ENCODE measurements at regions not wholly inside any gene's neighbourhood (a gene's known extent, or its start where the extent isn't known, plus 50 kb on each side); places are given as distances from the start of the nearest gene placed in this dataset.

- no peaks in the 10 kb centered on the region for H3K36me3 ChIP-seq (ENCODE audit: control insufficient read depth in 1 of 2, insufficient read depth in 2 of 2, low read length in 2 of 2)
- H3K27me3 ChIP-seq (ENCODE audit: low read depth, low read length) = no peaks in the 10 kb centered on the region
- no peak overlapping the region for H3K4me3 ChIP-seq (ENCODE audit: low read depth in 1 of 2, low read length in 2 of 2)
- H3K27ac ChIP-seq (ENCODE audit: low read length) = no peak overlapping the region
- H3K9me3 ChIP-seq (ENCODE audit: control insufficient read depth in 1 of 2, low read length in 2 of 2) = no peaks in the 10 kb centered on the region
- H3K4me1 ChIP-seq (ENCODE audit: control insufficient read depth in 1 of 2, insufficient read depth in 2 of 2, low read length in 2 of 2) = no peaks in the 10 kb centered on the region
These were observed 163.9 kb upstream of the CDK1 start for GRCh38 chr10:60614363-60614762.

- no peaks in the 10 kb centered on the region for H3K9me3 ChIP-seq (ENCODE audit: control insufficient read depth in 1 of 2, low read length in 2 of 2)
- H3K27me3 ChIP-seq (ENCODE audit: low read depth, low read length) = no peaks in the 10 kb centered on the region
- no peaks in the 10 kb centered on the region for H3K4me1 ChIP-seq (ENCODE audit: control insufficient read depth in 1 of 2, insufficient read depth in 2 of 2, low read length in 2 of 2)
- H3K27ac ChIP-seq (ENCODE audit: low read length) = no peak overlapping the region
- H3K36me3 ChIP-seq (ENCODE audit: control insufficient read depth in 1 of 2, insufficient read depth in 2 of 2, low read length in 2 of 2) = no peaks in the 10 kb centered on the region
- no peak overlapping the region for H3K4me3 ChIP-seq (ENCODE audit: low read depth in 1 of 2, low read length in 2 of 2)
These were observed 164.8 kb upstream of the CDK1 start for GRCh38 chr10:60613434-60613833.

- no peaks in the 10 kb centered on the region for H3K9me3 ChIP-seq (ENCODE audit: control insufficient read depth in 1 of 2, low read length in 2 of 2)
- H3K4me3 ChIP-seq (ENCODE audit: low read depth in 1 of 2, low read length in 2 of 2) = no peak overlapping the region
- no peaks in the 10 kb centered on the region for H3K36me3 ChIP-seq (ENCODE audit: control insufficient read depth in 1 of 2, insufficient read depth in 2 of 2, low read length in 2 of 2)
- H3K4me1 ChIP-seq (ENCODE audit: control insufficient read depth in 1 of 2, insufficient read depth in 2 of 2, low read length in 2 of 2) = no peaks in the 10 kb centered on the region
- no peaks in the 10 kb centered on the region for H3K27me3 ChIP-seq (ENCODE audit: low read depth, low read length)
- no peak overlapping the region for H3K27ac ChIP-seq (ENCODE audit: low read length)
These were observed 167.0 kb upstream of the CDK1 start for GRCh38 chr10:60611291-60611747.

GRCh38 chr10:60607372-60607771 lies 170.9 kb upstream of the CDK1 start:
- Histone ChIP-seq H3K27me3 (ENCODE audit: low read depth, low read length) (no peaks in the 10 kb centered on the region), H3K4me3 (ENCODE audit: low read depth in 1 of 2, low read length in 2 of 2) (no peak overlapping the region), H3K27ac (ENCODE audit: low read length) (no peak overlapping the region), H3K9me3 (ENCODE audit: control insufficient read depth in 1 of 2, low read length in 2 of 2) (no peaks in the 10 kb centered on the region), H3K36me3 (ENCODE audit: control insufficient read depth in 1 of 2, insufficient read depth in 2 of 2, low read length in 2 of 2) (no peaks in the 10 kb centered on the region), H3K4me1 (ENCODE audit: control insufficient read depth in 1 of 2, insufficient read depth in 2 of 2, low read length in 2 of 2) (no peaks in the 10 kb centered on the region)

- Histone ChIP-seq H3K36me3 (ENCODE audit: control insufficient read depth in 1 of 2, insufficient read depth in 2 of 2, low read length in 2 of 2) (no peaks in the 10 kb centered on the region), H3K27me3 (ENCODE audit: low read depth, low read length) (no peaks in the 10 kb centered on the region), H3K27ac (ENCODE audit: low read length) (no peak overlapping the region), H3K4me1 (ENCODE audit: control insufficient read depth in 1 of 2, insufficient read depth in 2 of 2, low read length in 2 of 2) (no peaks in the 10 kb centered on the region), H3K9me3 (ENCODE audit: control insufficient read depth in 1 of 2, low read length in 2 of 2) (no peaks in the 10 kb centered on the region), H3K4me3 (ENCODE audit: low read depth in 1 of 2, low read length in 2 of 2) (no peak overlapping the region)
These were observed 171.8 kb upstream of the CDK1 start for GRCh38 chr10:60606343-60607080.

GRCh38 chr10:60605476-60605875 lies 172.8 kb upstream of the CDK1 start:
- Histone ChIP-seq H3K4me1 (ENCODE audit: control insufficient read depth in 1 of 2, insufficient read depth in 2 of 2, low read length in 2 of 2) (no peaks in the 10 kb centered on the region), H3K4me3 (ENCODE audit: low read depth in 1 of 2, low read length in 2 of 2) (no peak overlapping the region), H3K27ac (ENCODE audit: low read length) (no peak overlapping the region), H3K27me3 (ENCODE audit: low read depth, low read length) (no peaks in the 10 kb centered on the region), H3K36me3 (ENCODE audit: control insufficient read depth in 1 of 2, insufficient read depth in 2 of 2, low read length in 2 of 2) (no peaks in the 10 kb centered on the region), H3K9me3 (ENCODE audit: control insufficient read depth in 1 of 2, low read length in 2 of 2) (no peaks in the 10 kb centered on the region)

GRCh38 chr10:60604342-60604741 lies 173.9 kb upstream of the CDK1 start:
- Histone ChIP-seq H3K4me1 (ENCODE audit: control insufficient read depth in 1 of 2, insufficient read depth in 2 of 2, low read length in 2 of 2) (no peaks in the 10 kb centered on the region), H3K4me3 (ENCODE audit: low read depth in 1 of 2, low read length in 2 of 2) (no peak overlapping the region), H3K27ac (ENCODE audit: low read length) (no peak overlapping the region), H3K9me3 (ENCODE audit: control insufficient read depth in 1 of 2, low read length in 2 of 2) (no peaks in the 10 kb centered on the region), H3K27me3 (ENCODE audit: low read depth, low read length) (no peaks in the 10 kb centered on the region), H3K36me3 (ENCODE audit: control insufficient read depth in 1 of 2, insufficient read depth in 2 of 2, low read length in 2 of 2) (no peaks in the 10 kb centered on the region)

GRCh38 chr10:60597513-60597912 lies 180.8 kb upstream of the CDK1 start:
- no peaks in the 10 kb centered on the region for H3K4me1 ChIP-seq (ENCODE audit: control insufficient read depth in 1 of 2, insufficient read depth in 2 of 2, low read length in 2 of 2)
- H3K36me3 ChIP-seq (ENCODE audit: control insufficient read depth in 1 of 2, insufficient read depth in 2 of 2, low read length in 2 of 2) = no peaks in the 10 kb centered on the region
- no peak overlapping the region for H3K27ac ChIP-seq (ENCODE audit: low read length)
- H3K9me3 ChIP-seq (ENCODE audit: control insufficient read depth in 1 of 2, low read length in 2 of 2) = no peaks in the 10 kb centered on the region
- H3K4me3 ChIP-seq (ENCODE audit: low read depth in 1 of 2, low read length in 2 of 2) = no peak overlapping the region
- no peaks in the 10 kb centered on the region for H3K27me3 ChIP-seq (ENCODE audit: low read depth, low read length)

- Histone ChIP-seq H3K36me3 (ENCODE audit: control insufficient read depth in 1 of 2, insufficient read depth in 2 of 2, low read length in 2 of 2) (no peaks in the 10 kb centered on the region), H3K27ac (ENCODE audit: low read length) (no peak overlapping the region), H3K9me3 (ENCODE audit: control insufficient read depth in 1 of 2, low read length in 2 of 2) (no peaks in the 10 kb centered on the region), H3K4me3 (ENCODE audit: low read depth in 1 of 2, low read length in 2 of 2) (no peak overlapping the region), H3K4me1 (ENCODE audit: control insufficient read depth in 1 of 2, insufficient read depth in 2 of 2, low read length in 2 of 2) (no peaks in the 10 kb centered on the region), H3K27me3 (ENCODE audit: low read depth, low read length) (no peaks in the 10 kb centered on the region)
These were observed 182.4 kb upstream of the CDK1 start for GRCh38 chr10:60595852-60596251.

- Histone ChIP-seq H3K36me3 (ENCODE audit: control insufficient read depth in 1 of 2, insufficient read depth in 2 of 2, low read length in 2 of 2) (no peaks in the 10 kb centered on the region), H3K9me3 (ENCODE audit: control insufficient read depth in 1 of 2, low read length in 2 of 2) (no peaks in the 10 kb centered on the region), H3K4me3 (ENCODE audit: low read depth in 1 of 2, low read length in 2 of 2) (no peak overlapping the region), H3K27ac (ENCODE audit: low read length) (no peak overlapping the region), H3K4me1 (ENCODE audit: control insufficient read depth in 1 of 2, insufficient read depth in 2 of 2, low read length in 2 of 2) (no peaks in the 10 kb centered on the region), H3K27me3 (ENCODE audit: low read depth, low read length) (no peaks in the 10 kb centered on the region)
These were observed 183.7 kb upstream of the CDK1 start for GRCh38 chr10:60594476-60595051.

- Histone ChIP-seq H3K4me1 (ENCODE audit: control insufficient read depth in 1 of 2, insufficient read depth in 2 of 2, low read length in 2 of 2) (no peaks in the 10 kb centered on the region), H3K27me3 (ENCODE audit: low read depth, low read length) (no peaks in the 10 kb centered on the region), H3K36me3 (ENCODE audit: control insufficient read depth in 1 of 2, insufficient read depth in 2 of 2, low read length in 2 of 2) (no peaks in the 10 kb centered on the region), H3K9me3 (ENCODE audit: control insufficient read depth in 1 of 2, low read length in 2 of 2) (no peaks in the 10 kb centered on the region), H3K27ac (ENCODE audit: low read length) (no peak overlapping the region), H3K4me3 (ENCODE audit: low read depth in 1 of 2, low read length in 2 of 2) (no peak overlapping the region)
These were observed 187.2 kb upstream of the CDK1 start for GRCh38 chr10:60591119-60591518.

GRCh38 chr10:60589376-60589775 lies 188.9 kb upstream of the CDK1 start:
- no peaks in the 10 kb centered on the region for H3K4me1 ChIP-seq (ENCODE audit: control insufficient read depth in 1 of 2, insufficient read depth in 2 of 2, low read length in 2 of 2)
- no peaks in the 10 kb centered on the region for H3K9me3 ChIP-seq (ENCODE audit: control insufficient read depth in 1 of 2, low read length in 2 of 2)
- no peak overlapping the region for H3K4me3 ChIP-seq (ENCODE audit: low read depth in 1 of 2, low read length in 2 of 2)
- H3K27me3 ChIP-seq (ENCODE audit: low read depth, low read length) = no peaks in the 10 kb centered on the region
- no peaks in the 10 kb centered on the region for H3K36me3 ChIP-seq (ENCODE audit: control insufficient read depth in 1 of 2, insufficient read depth in 2 of 2, low read length in 2 of 2)
- no peak overlapping the region for H3K27ac ChIP-seq (ENCODE audit: low read length)
